HG02678 (cell line): ENCODE measurements at regions not wholly inside any gene's neighbourhood (a gene's known extent, or its start where the extent isn't known, plus 50 kb on each side); places are given as distances from the start of the nearest gene placed in this dataset.
"Not testable (repeated sequence)": the region's sequence is repeated elsewhere in the genome, so short reads cannot be mapped to it uniquely, and the experiment has no call there.

Experiments
- ATAC-seq: cut with Tn5 transposase; IDR thresholded peaks from one replicate; pipeline ENCODE4 v1.9.1; 2021; ENCODE audit warnings: mild to moderate bottlenecking, moderate library complexity; ENCODE audit not compliant: unreplicated experiment

DNA sequence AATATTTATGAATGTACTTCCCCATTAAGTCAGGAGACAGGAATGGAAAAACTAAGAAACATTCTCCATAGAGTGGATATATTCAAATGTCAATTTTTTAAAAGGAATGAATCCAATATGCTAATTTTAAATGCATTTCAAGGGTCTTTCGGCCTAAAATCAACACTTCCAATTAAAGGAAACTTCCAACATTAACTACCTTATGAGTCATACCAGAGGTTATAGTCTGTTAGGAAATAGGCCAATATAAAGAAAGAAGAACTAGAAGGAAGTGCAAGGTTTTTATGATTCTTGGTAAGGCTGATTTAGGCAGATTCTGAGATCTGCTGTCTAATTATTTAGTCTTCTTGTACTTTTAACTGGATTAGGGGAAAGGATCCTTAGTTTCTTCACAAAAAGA is 260.1 kb upstream of the EDNRA start:
- no peak for ATAC-seq

GRCh38 chr4:147222906-147223305 is 258.0 kb upstream of the EDNRA start:
- no peak for ATAC-seq

GRCh38 chr4:147223576-147223975 is 257.3 kb upstream of the EDNRA start:
- no peak for ATAC-seq

GRCh38 chr4:147236806-147237205 is 244.1 kb upstream of the EDNRA start:
- no peak for ATAC-seq

GRCh38 chr4:147244786-147245185 is 236.1 kb upstream of the EDNRA start:
- no peak for ATAC-seq

- no peak for ATAC-seq
Observed at GRCh38 chr4:147246096-147246495, 234.8 kb upstream of the EDNRA start.

GRCh38 chr4:147246528-147246927 is 234.4 kb upstream of the EDNRA start:
- not testable (repeated sequence) for ATAC-seq

DNA sequence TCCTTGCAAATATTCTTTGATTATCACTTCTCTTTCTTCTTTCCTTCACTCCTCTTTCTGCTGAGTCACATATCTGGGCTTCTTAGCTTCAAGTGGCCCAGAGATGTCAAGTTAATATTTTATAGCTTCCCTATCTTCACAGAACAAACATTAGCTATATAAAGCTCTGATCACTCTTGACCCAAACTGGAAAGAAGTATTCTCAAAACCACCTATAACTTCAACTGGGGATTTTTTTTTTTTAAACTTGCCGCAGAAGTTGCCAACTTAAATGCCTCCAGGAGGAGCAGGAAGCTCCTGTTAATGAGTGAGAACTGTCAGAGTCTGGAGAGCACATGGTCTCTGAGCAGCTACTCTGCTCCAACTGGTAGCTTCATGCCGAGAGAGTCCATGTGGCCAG is 233.3 kb upstream of the EDNRA start:
- ATAC-seq, result no peak

GRCh38 chr4:147250062-147250461 is 230.8 kb upstream of the EDNRA start:
- no peak for ATAC-seq

GRCh38 chr4:147255268-147255667 is 225.6 kb upstream of the EDNRA start:
- ATAC-seq, result not testable (repeated sequence)

- not testable (repeated sequence) for ATAC-seq
Observed at GRCh38 chr4:147259271-147259670, 221.6 kb upstream of the EDNRA start.

GRCh38 chr4:147284256-147284835 is 196.6 kb upstream of the EDNRA start:
- no peak for ATAC-seq

GRCh38 chr4:147284935-147285334 is 196.0 kb upstream of the EDNRA start:
- ATAC-seq, result no peak

GRCh38 chr4:147285751-147286150 is 195.1 kb upstream of the EDNRA start:
- ATAC-seq, result no peak

- no peak for ATAC-seq
Observed at GRCh38 chr4:147286846-147287587, 193.9 kb upstream of the EDNRA start.

- no peak for ATAC-seq
Observed at GRCh38 chr4:147287588-147287890, 193.4 kb upstream of the EDNRA start.

DNA sequence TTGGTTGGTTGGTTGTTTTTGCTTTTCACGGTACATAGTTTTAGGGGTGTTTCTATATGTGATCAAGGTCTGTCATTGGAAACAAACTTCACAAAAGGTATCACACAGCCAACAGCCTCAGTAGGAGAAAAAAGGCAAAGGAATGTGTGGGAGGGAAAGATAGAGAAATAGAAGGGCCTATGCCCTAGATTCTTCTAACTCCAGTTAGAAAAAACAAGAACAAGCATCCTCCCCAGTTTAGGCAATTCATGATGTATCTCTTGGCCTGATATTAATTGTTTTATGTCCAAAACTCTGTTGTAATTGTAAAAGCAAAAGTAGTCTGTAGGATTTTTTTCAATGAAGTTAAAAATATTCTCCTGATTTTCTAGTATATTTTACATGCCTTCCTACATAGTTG is 192.4 kb upstream of the EDNRA start:
- ATAC-seq, result no peak

DNA sequence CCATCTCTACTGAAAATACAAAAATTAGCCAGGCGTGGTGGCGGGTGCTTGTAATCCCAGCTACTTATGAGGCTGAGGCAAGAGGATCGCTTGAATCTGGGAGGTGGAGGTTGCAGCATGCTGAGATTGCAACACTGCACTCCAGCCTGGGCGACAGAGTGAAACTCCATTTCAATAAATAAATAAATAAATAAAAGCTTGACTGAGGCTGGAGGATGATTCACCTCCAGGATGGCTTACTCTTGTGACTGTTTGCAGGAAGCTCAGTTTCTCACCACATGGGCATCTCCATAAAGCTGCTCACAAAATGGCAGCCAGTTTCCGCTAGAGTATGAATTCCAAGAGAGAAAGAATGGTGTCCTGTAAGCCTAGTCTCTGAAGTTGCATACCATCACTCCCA is 191.7 kb upstream of the EDNRA start:
- ATAC-seq, result no peak

GRCh38 chr4:147292604-147293313 is 188.1 kb upstream of the EDNRA start:
- ATAC-seq, result not testable (repeated sequence)

GRCh38 chr4:147293314-147293677 is 187.6 kb upstream of the EDNRA start:
- not testable (repeated sequence) for ATAC-seq

DNA sequence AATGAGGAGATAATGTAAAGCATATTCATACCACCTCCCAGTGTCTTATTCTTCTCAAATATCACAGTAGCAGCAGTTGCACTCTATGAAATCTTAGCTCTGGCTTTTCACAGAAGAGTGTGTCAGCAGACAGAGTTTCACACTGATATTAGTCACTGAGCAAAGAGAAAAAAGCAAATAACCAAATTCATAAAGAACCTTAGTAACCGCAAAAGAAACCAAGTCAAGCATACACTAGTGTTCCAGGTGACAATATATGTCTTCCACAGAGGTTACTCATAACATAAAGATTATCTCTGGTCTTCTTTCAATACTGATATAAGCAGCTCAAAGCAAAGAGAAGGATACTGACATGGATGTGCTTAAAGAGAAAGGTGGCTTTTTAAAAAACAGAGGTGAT is 181.7 kb upstream of the EDNRA start:
- ATAC-seq, result no peak

DNA sequence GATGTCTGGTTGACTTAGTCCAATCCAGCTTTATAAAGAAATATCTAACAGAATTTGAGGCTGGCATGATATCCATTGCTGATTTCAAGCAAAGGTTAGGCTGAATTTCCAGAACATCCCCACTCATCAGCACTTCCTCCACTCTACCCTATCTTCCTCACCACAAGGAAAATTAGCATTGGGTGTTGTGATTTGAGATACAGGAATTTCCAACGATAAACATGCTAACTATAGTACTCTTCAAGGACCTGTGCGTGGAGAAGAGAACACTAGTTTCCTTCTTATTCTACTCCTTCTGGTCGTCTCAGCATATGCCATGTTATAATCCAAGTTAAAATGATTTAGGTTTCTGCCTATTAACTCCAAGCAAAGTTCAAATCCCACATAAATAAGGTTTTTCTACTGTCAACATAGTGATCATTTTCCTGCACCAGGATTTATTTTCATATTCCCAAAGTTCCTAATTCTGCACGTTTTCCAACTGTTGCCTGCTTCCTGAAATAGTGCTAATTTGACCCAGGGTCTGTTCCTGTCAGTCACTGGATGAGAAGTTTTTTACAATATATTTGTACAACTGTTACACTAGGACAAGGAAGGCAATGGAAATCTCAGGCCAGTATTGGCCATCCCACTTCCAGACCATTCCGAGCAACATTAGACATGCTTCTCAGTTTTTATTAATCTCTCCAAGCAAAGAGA is 177.6 kb upstream of the EDNRA start:
- ATAC-seq, result no peak
